H1 (cell line): ENCODE measurements at regions not wholly inside any gene's neighbourhood (a gene's known extent, or its start where the extent isn't known, plus 50 kb on each side); places are given as distances from the start of the nearest gene placed in this dataset.

Experiments used
- CTCF ChIA-PET: fragments of 300-600 bp; sonication (Branson Sonifier 250); formaldehyde crosslinking; loops from one replicate; lab custom pipeline; 2021; ENCODE audit not compliant: partially characterized antibody; lab: Charles Lee
- POLR2A ChIA-PET: fragments of 300-600 bp; sonication (Branson Sonifier 250); formaldehyde crosslinking; loops from one replicate; lab custom pipeline; 2021; ENCODE audit warnings: inconsistent platforms; ENCODE audit not compliant: partially characterized antibody; lab: Charles Lee
- DNase-seq, 2 experiments: peaks; one replicate each; pipeline versions ENCODE4 v3.0.0 to v3.0.0-alpha.2; 2010 to 2022; ENCODE audit warnings: low spot score in 2 of 2, low read depth in 1 of 2, mixed read lengths in 1 of 2
- FAIRE-seq: peaks from 2 replicates; lab custom pipeline; 2011; peaks lifted over from hg19 to GRCh38; lab: Jason Lieb, UNC
- H2AFZ ChIP-seq: 2 replicates; pipeline ENCODE4 v1.8.1; 2012; ENCODE audit warnings: low read length, inconsistent platforms
- H2AK5ac ChIP-seq: 2 replicates; pipeline ENCODE4 v1.6.1; 2013; ENCODE audit warnings: low read depth, low read length
- H2BK120ac ChIP-seq: replicated peaks from 2 replicates; pipeline ENCODE3; 2013; ENCODE audit warnings: low read depth, low read length, inconsistent platforms
- H2BK12ac ChIP-seq: 2 replicates; pipeline ENCODE4 v1.6.1; 2013; ENCODE audit warnings: low read depth, low read length
- H2BK15ac ChIP-seq: 2 replicates; pipeline ENCODE4 v1.6.1; 2013; ENCODE audit warnings: low read length
- H2BK20ac ChIP-seq: 2 replicates; pipeline ENCODE4 v1.6.1; 2013; ENCODE audit warnings: low read length
- H2BK5ac ChIP-seq: 2 replicates; pipeline ENCODE4 v1.6.1; 2013; ENCODE audit warnings: low read depth, low read length
- H3K14ac ChIP-seq: 2 replicates; pipeline ENCODE4 v1.6.1; 2013; ENCODE audit warnings: inconsistent platforms; ENCODE audit not compliant: insufficient read length
- H3K18ac ChIP-seq: 2 replicates; pipeline ENCODE4 v1.6.1; 2013; ENCODE audit warnings: low read length; ENCODE audit errors: extremely low read depth
- H3K23ac ChIP-seq: 2 replicates; pipeline ENCODE4 v1.6.1; 2013; ENCODE audit warnings: inconsistent platforms; ENCODE audit not compliant: insufficient read length
- H3K23me2 ChIP-seq: 2 replicates; pipeline ENCODE4 v1.6.1; 2013; ENCODE audit warnings: low read depth, low read length
- H3K27ac ChIP-seq: 2 replicates; pipeline ENCODE4 v1.6.1; 2011; ENCODE audit warnings: low read depth, low read length, inconsistent platforms
- H3K27me3 ChIP-seq, 4 experiments: replicated peaks in 1 of 4; 1 replicate in 1 of 4; 2 replicates in 3 of 4; pipeline versions ENCODE4 v1.6.1 to v1.8.1; 2011 to 2013; ENCODE audit warnings: low read length in 3 of 4, mild to moderate bottlenecking in 3 of 4, inconsistent platforms in 2 of 4, mixed read lengths in 2 of 4, moderate library complexity in 1 of 4; ENCODE audit not compliant: control insufficient read depth in 3 of 4, insufficient read depth in 3 of 4; ENCODE audit errors: extremely low read depth in 1 of 4
- H3K36me3 ChIP-seq, 4 experiments: 2 replicates each; pipeline versions ENCODE4 v1.6.1 to v1.8.1; 2011 to 2013; ENCODE audit warnings: mild to moderate bottlenecking in 4 of 4, low read length in 3 of 4, moderate library complexity in 2 of 4, control low read depth in 1 of 4, inconsistent platforms in 1 of 4; ENCODE audit not compliant: insufficient read depth in 4 of 4, control insufficient read depth in 2 of 4
- H3K4ac ChIP-seq: replicated peaks from 2 replicates; pipeline ENCODE3; 2013; ENCODE audit warnings: low read length, low read depth, mixed read lengths, inconsistent platforms; ENCODE audit not compliant: insufficient read length
- H3K4me1 ChIP-seq, 4 experiments: replicated peaks in 1 of 4; 1 replicate in 1 of 4; 2 replicates in 3 of 4; pipeline versions ENCODE4 v1.6.1 to v1.8.1; 2011 to 2013; ENCODE audit warnings: low read length in 3 of 4, inconsistent platforms in 2 of 4, mixed read lengths in 1 of 4; ENCODE audit not compliant: insufficient read depth in 4 of 4, control insufficient read depth in 3 of 4
- H3K4me2 ChIP-seq, 2 experiments: 2 replicates each; pipeline versions ENCODE4 v1.6.1 to v1.8.1; 2011 to 2013; ENCODE audit warnings: low read depth in 2 of 2, low read length in 2 of 2, control low read depth in 1 of 2, inconsistent platforms in 1 of 2, mild to moderate bottlenecking in 1 of 2; ENCODE audit not compliant: insufficient read depth in 1 of 2
- H3K4me3 ChIP-seq, 4 experiments: fragments of 200-600, 300-600 bp in 1 of 4; sonication (generic), shearing (Covaris generic), sonication (Bioruptor Twin) in 1 of 4; 2 replicates each; pipeline versions ENCODE4 v1.5.1 to v1.8.1; 2011 to 2016; ENCODE audit warnings: low read length in 4 of 4, low read depth in 3 of 4, control low read depth in 2 of 4, inconsistent platforms in 2 of 4, mild to moderate bottlenecking in 2 of 4, mixed read lengths in 1 of 4, moderate library complexity in 1 of 4; ENCODE audit not compliant: insufficient read depth in 2 of 4; ENCODE audit errors: extremely low read depth in 1 of 4
- H3K56ac ChIP-seq: replicated peaks from 2 replicates; pipeline ENCODE3; 2013; ENCODE audit warnings: low read depth, mild to moderate bottlenecking, mixed read lengths, low read length, inconsistent platforms; ENCODE audit not compliant: insufficient read length
- H3K79me1 ChIP-seq: 2 replicates; pipeline ENCODE4 v1.6.1; 2013; ENCODE audit warnings: low read depth, low read length, control low read depth
- H3K79me2 ChIP-seq, 2 experiments: 2 replicates each; pipeline versions ENCODE4 v1.6.1 to v1.8.1; 2012 to 2013; ENCODE audit warnings: low read length in 2 of 2, mild to moderate bottlenecking in 2 of 2, inconsistent platforms in 1 of 2; ENCODE audit not compliant: insufficient read depth in 2 of 2, control insufficient read depth in 1 of 2
- H3K9ac ChIP-seq, 4 experiments: replicated peaks in 1 of 4; 1 replicate in 1 of 4; 2 replicates in 3 of 4; pipeline versions ENCODE4 v1.6.1 to v1.8.1; 2011 to 2013; ENCODE audit warnings: low read depth in 3 of 4, low read length in 3 of 4, control low read depth in 2 of 4, mild to moderate bottlenecking in 2 of 4, moderate library complexity in 2 of 4, inconsistent platforms in 1 of 4; ENCODE audit errors: extremely low read depth in 1 of 4
- H3K9me3 ChIP-seq, 2 experiments: 2 replicates each; pipeline versions ENCODE4 v1.6.1 to v1.8.1; 2012 to 2013; ENCODE audit warnings: mild to moderate bottlenecking in 2 of 2, moderate library complexity in 2 of 2, control low read depth in 1 of 2, inconsistent platforms in 1 of 2, low read depth in 1 of 2, low read length in 1 of 2, mixed read lengths in 1 of 2; ENCODE audit not compliant: insufficient read depth in 2 of 2
- H4K20me1 ChIP-seq, 2 experiments: replicated peaks in 1 of 2; 2 replicates each; pipeline versions ENCODE3 to v1.8.1; 2011 to 2013; ENCODE audit warnings: inconsistent platforms in 2 of 2, low read length in 2 of 2, mild to moderate bottlenecking in 1 of 2; ENCODE audit not compliant: insufficient read depth in 2 of 2, control insufficient read depth in 1 of 2
- H4K5ac ChIP-seq: 2 replicates; pipeline ENCODE4 v1.6.1; 2013; ENCODE audit warnings: low read length, low read depth, mixed read lengths, inconsistent platforms; ENCODE audit not compliant: insufficient read length
- H4K8ac ChIP-seq: 2 replicates; pipeline ENCODE4 v1.8.0; 2013; ENCODE audit warnings: mild to moderate bottlenecking, moderate library complexity, low read length, inconsistent platforms; ENCODE audit not compliant: insufficient read depth; ENCODE audit errors: extremely low read depth
- H4K91ac ChIP-seq: replicated peaks from 2 replicates; pipeline ENCODE3; 2013; ENCODE audit warnings: low read length, mixed read lengths, inconsistent platforms; ENCODE audit not compliant: insufficient read length
- CBX5 ChIP-seq: fragments of 300-800, 300-1000 bp; sonication (generic); IDR thresholded peaks from 2 replicates; pipeline ENCODE4 v1.7.1; 2016; ENCODE audit warnings: antibody characterized with exemption, low read length, low read depth
- CEBPB ChIP-seq: IDR thresholded peaks from 2 replicates; pipeline ENCODE4 v1.6.1; 2012; ENCODE audit warnings: low read depth, low read length
- WGBS, 2 experiments: shearing (Covaris generic) in 1 of 2; methylation state at CpG; one replicate each; pipeline versions ENCODE4 v1.1.6 to v1.1.7; 2013 to 2015; ENCODE audit warnings: low lambda C conversion rate in 2 of 2, mixed read lengths in 2 of 2, inconsistent platforms in 1 of 2, low coverage in 1 of 2, missing lambda C conversion rate in 1 of 2; ENCODE audit not compliant: insufficient replicate concordance in 2 of 2, insufficient coverage in 1 of 2, insufficient read length in 1 of 2; ENCODE audit errors: extremely low coverage in 1 of 2, missing lambda C conversion rate in 1 of 2; 5-methylcytosine and 5-hydroxymethylcytosine counted together

DNA sequence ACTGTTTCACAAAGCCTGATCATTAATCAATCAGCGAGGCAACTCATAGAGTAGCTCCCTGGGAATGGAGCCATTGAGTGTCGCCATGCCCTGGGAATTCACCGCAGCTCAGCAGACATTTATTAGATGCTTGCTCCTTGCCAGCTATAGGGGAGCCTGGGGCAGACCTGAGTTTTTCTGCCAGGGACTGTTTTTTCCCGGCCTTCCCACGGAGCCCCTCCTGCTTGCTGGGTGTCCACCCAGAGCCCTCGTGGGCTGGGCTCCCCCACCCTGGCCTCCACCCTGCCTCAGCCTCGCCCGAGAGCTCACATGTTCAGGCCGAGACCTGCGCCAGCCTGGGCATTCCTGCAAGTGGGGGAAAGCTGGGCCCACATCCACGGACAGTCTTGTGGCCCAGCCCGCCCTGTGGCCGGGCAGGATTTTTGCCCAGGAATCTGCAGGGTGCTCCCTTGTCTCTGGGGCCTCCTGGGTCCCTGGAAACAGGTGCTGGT is 64.9 kb downstream of the SMIM38 start:
- Histone ChIP-seq H3K9me3 (no peaks in the 10 kb centered on the region), H2AK5ac (no peak overlapping the region), H3K18ac (no peak overlapping the region), H3K56ac (no peak overlapping the region), H2BK120ac (no peak overlapping the region), H4K5ac (no peak overlapping the region), H3K23ac (no peak overlapping the region), H2BK12ac (no peak overlapping the region), H2BK15ac (no peak overlapping the region), H3K27me3 (no peaks in the 10 kb centered on the region), H2BK20ac (no peak overlapping the region), H3K79me1 (no peaks in the 10 kb centered on the region), H3K79me2 (no peaks in the 10 kb centered on the region), H4K20me1 (no peaks in the 10 kb centered on the region), H4K91ac (no peak overlapping the region), H2BK5ac (no peak overlapping the region), H3K23me2 (no peaks in the 10 kb centered on the region), H3K4me1 (no peaks in the 10 kb centered on the region), H3K27ac (no peak overlapping the region), H3K14ac (no peak overlapping the region), H4K8ac (no peak overlapping the region), H3K4me2 (no peak overlapping the region), H3K9ac (no peak overlapping the region), H2AFZ (no peak overlapping the region), H3K4me3 (no peak overlapping the region), H3K36me3 (no peaks in the 10 kb centered on the region), H3K4ac (no peak overlapping the region)
- ChIA-PET CTCF (interaction anchor here (0.6 to 1.5 kb wide), 7 partner anchors 9 to 405 kb away, joined by 3 to 8 read pairs (median 5); no protein-coding TSS in a partner anchor), POLR2A (no interaction called here)
- no peak for TF ChIP-seq CBX5
- TF ChIP-seq CEBPB = no peak
- DNase-seq = no peak
- no peak for FAIRE-seq
- 88% methylated on average over 11 of the region's 13 CpGs; no CpG with 5 or more reads in 1 of the 2 experiments for WGBS, 2 experiments
